SH-SY5Y (cell line): ENCODE measurements at regions not wholly inside any gene's neighbourhood (a gene's known extent, or its start where the extent isn't known, plus 50 kb on each side); places are given as distances from the start of the nearest gene placed in this dataset.

Experiments
- GATA2 ChIP-seq: IDR thresholded peaks from 2 replicates; pipeline ENCODE4 v1.6.1; 2011; ENCODE audit warnings: mild to moderate bottlenecking, low read depth, low read length
- GATA3 ChIP-seq: IDR thresholded peaks from 2 replicates; pipeline ENCODE4 v1.6.1; 2011; ENCODE audit warnings: low read depth, mild to moderate bottlenecking, low read length, moderate library complexity

- TF ChIP-seq GATA2 (no peak), GATA3 (no peak)
These were observed 109.9 kb downstream of the MICALL2 start for GRCh38 chr7:1349351-1349761.

GRCh38 chr7:1351881-1352625 lies 107.2 kb downstream of the MICALL2 start:
- TF ChIP-seq GATA3 (no peak), GATA2 (no peak)

GRCh38 chr7:1352656-1353271 lies 106.5 kb downstream of the MICALL2 start:
- TF ChIP-seq GATA2, result no peak
- no peak for TF ChIP-seq GATA3

- TF ChIP-seq GATA3 (no peak), GATA2 (no peak)
These were observed 104.4 kb downstream of the MICALL2 start for GRCh38 chr7:1354661-1355567.

GRCh38 chr7:1355568-1356340 lies 103.5 kb downstream of the MICALL2 start:
- no peak for TF ChIP-seq GATA2

GRCh38 chr7:1357601-1358271 lies 101.5 kb downstream of the MICALL2 start:
- no peak; the same call in 1 of the 2 replicates for TF ChIP-seq GATA2
- no peak for TF ChIP-seq GATA3

GRCh38 chr7:1358376-1359050 lies 100.8 kb downstream of the MICALL2 start:
- TF ChIP-seq GATA3 (no peak), GATA2 (no peak)

GRCh38 chr7:1359051-1359400 lies 100.2 kb downstream of the MICALL2 start:
- no peak for TF ChIP-seq GATA2
- TF ChIP-seq GATA3, result no peak

GRCh38 chr7:1359681-1360485 lies 99.4 kb downstream of the MICALL2 start:
- TF ChIP-seq GATA3 (no peak), GATA2 (no peak)

- TF ChIP-seq GATA3, result no peak
- TF ChIP-seq GATA2, result no peak
These were observed 98.7 kb downstream of the MICALL2 start for GRCh38 chr7:1360521-1360971.

GRCh38 chr7:1361016-1361755 lies 98.1 kb downstream of the MICALL2 start:
- TF ChIP-seq GATA2, result no peak
- TF ChIP-seq GATA3, result no peak

GRCh38 chr7:1361756-1362125 lies 97.5 kb downstream of the MICALL2 start:
- TF ChIP-seq GATA3 (no peak), GATA2 (no peak)
